Activated CD8-positive, alpha-beta memory T cell treated with anti-CD3 and anti-CD28 coated beads, Interleukin-2, amount 10 ng/mL, durations not matched to agents 7 days and 5 days (primary cell): ENCODE measurements at regions not wholly inside any gene's neighbourhood (a gene's known extent, or its start where the extent isn't known, plus 50 kb on each side); places are given as distances from the start of the nearest gene placed in this dataset.
"Not testable (repeated sequence)": the region's sequence is repeated elsewhere in the genome, so short reads cannot be mapped to it uniquely, and the experiment has no call there.

ENCODE experiments used
- ATAC-seq: fragments of 150-1000 bp; cut with Tn5 transposase; one replicate; pipeline ENCODE4 v1.10.0; 2021; ENCODE audit warnings: moderate library complexity
- CTCF ChIA-PET: fragments of 350-600 bp; sonication (Branson Sonifier 250); formaldehyde crosslinking; loops from one replicate; lab custom pipeline; 2021; ENCODE audit warnings: antibody characterized with exemption; lab: Charles Lee
- DNase-seq: peaks from one replicate; pipeline ENCODE4 v3.0.0-alpha.2; 2020
- H3K27ac Mint-ChIP-seq: one replicate; pipeline ENCODE4 v1.8.0; 2021; ENCODE audit warnings: mild to moderate bottlenecking, mixed read lengths
- H3K27me3 Mint-ChIP-seq: one replicate; pipeline ENCODE4 v1.8.0; 2021; ENCODE audit warnings: mixed read lengths
- H3K36me3 Mint-ChIP-seq: one replicate; pipeline ENCODE4 v1.8.0; 2021; ENCODE audit warnings: mild to moderate bottlenecking, mixed read lengths
- H3K4me1 Mint-ChIP-seq: one replicate; pipeline ENCODE4 v1.8.0; 2021; ENCODE audit warnings: mixed read lengths
- H3K4me3 Mint-ChIP-seq: one replicate; pipeline ENCODE4 v1.8.0; 2021; ENCODE audit warnings: mild to moderate bottlenecking, moderate library complexity, mixed read lengths
- H3K9me3 Mint-ChIP-seq: one replicate; pipeline ENCODE4 v1.8.0; 2022; ENCODE audit warnings: low read depth, mixed read lengths

DNA sequence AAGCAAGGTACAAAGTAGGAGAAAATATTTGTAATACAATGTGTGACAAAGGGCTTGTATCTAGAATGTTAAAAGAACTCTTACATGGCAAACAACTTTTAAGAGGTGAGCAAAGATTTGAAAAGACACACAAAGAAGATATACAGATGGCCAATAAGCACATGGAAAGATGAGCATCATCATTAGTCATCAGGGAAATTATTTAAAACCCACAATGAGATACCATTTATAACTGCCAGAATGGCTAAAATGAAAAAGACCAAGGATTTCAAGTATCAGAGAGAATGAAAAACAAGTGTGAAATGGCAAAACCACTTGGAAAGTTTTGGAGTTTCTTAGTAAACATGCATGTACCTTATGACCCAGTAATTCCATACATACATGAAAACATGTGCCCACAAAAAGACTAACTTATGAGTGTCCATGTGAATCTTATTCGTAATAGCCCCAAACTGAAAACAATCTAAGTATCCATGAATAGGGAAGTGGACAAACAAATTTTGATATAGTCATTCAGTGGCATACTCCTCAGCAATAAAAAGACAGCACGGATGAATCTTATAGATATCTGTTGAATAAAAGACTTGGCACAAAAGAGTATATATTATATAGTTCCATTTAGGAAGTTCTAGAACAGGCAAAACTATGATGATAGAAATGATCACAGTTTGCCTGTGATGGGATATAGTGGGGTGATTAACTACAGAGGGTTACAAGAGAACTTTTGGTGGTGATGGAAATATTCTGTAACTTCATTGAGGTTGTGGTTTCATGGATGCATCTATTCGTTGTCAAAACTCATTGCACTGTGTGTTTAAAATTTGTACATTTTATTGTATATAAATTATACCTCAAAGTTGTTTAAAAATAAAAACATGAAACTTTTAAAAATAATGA lies 82.0 kb downstream of the DISP1 start:
- ATAC-seq = no peak
- DNase-seq = no peak
- Mint-ChIP-seq H3K27me3 (no peaks in the 10 kb centered on the region), H3K36me3 (peaks cover 2% of the 10 kb centered on the region), H3K4me3 (no peak overlapping the region), H3K4me1 (peaks cover 8% of the 10 kb centered on the region), H3K27ac (no peak overlapping the region), H3K9me3 (no peaks in the 10 kb centered on the region)
- CTCF ChIA-PET = no interaction called here

GRCh38 chr1:222897527-222898190 lies 82.8 kb downstream of the DISP1 start:
- ATAC-seq (no peak), DNase-seq (no peak)
- Mint-ChIP-seq H3K9me3 (no peaks in the 10 kb centered on the region), H3K4me3 (peak overlapping the region; percentile 37), H3K27ac (no peak overlapping the region), H3K36me3 (peaks cover 2% of the 10 kb centered on the region), H3K4me1 (peaks cover 8% of the 10 kb centered on the region), H3K27me3 (no peaks in the 10 kb centered on the region)
- CTCF ChIA-PET = no interaction called here

DNA sequence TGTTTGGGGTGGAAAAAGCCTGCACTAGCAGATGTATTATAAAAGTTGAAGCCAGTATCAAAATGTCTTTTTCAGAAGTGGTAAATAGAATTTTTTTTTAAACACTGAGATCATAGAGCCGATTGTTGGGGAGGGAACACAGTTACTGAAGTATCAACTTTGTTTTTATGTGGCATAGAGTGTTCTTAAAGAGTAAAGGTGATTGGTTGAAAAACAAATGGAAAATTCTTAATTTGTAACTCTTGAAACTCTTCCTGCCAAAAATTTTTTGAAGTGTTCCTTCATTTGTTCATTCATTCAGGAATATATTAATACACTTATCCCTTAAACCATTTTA lies 83.3 kb downstream of the DISP1 start:
- no peak for ATAC-seq

DNA sequence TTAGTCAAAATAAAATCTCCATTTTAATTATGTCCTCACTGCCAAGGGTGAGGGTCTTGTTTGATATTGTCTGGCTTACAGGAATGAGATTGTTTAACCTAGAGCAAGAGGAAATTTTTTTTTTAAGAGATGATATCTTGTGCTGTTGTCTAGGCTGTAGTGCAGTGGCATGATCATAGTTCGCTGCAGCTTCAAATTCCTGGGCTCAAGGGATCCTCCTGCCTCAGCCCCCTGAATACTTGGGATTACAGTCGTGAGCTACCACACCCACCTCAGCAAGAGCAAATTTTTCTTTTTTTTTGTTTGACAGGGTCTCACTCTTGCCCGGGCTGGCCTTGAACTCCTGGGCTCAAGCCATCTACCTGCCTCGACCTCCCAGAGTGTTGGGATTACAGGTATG lies 84.6 kb downstream of the DISP1 start:
- Mint-ChIP-seq H3K36me3 (peaks cover 2% of the 10 kb centered on the region), H3K27me3 (no peaks in the 10 kb centered on the region), H3K4me3 (no peak overlapping the region), H3K9me3 (no peaks in the 10 kb centered on the region), H3K4me1 (peaks cover 8% of the 10 kb centered on the region), H3K27ac (no peak overlapping the region)
- ATAC-seq = no peak
- DNase-seq = no peak
- CTCF ChIA-PET = no interaction called here

More for the DNA sequence above, 83.3 kb downstream of the DISP1 start:
- no peaks in the 10 kb centered on the region for H3K9me3 Mint-ChIP-seq
- no peaks in the 10 kb centered on the region for H3K27me3 Mint-ChIP-seq
- no peak overlapping the region for H3K27ac Mint-ChIP-seq
- peaks cover 2% of the 10 kb centered on the region for H3K36me3 Mint-ChIP-seq
- DNase-seq = no peak
- peak overlapping the region; percentile 37 for H3K4me3 Mint-ChIP-seq
- CTCF ChIA-PET = no interaction called here
- H3K4me1 Mint-ChIP-seq = peaks cover 8% of the 10 kb centered on the region

DNA sequence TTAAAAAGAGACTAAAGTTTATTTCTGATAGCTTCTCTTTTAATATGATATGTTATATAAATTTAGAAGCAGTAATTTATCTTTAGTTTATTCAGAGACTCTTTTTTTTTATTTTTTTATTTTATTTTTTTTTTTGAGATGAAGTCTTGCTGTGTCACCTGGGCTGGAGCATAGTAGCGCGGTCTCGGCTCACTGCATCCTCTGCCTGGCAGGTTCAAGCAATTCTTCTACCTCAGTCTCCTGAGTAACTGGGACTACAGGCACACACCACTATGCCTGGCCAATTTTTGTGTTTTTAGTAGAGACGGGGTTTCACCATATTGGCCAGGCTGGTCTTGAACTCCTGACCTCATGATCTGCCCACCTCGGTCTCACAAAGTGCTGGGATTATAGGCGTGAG lies 89.6 kb downstream of the DISP1 start:
- H3K27ac Mint-ChIP-seq = no peak overlapping the region
- H3K4me1 Mint-ChIP-seq = no peaks in the 10 kb centered on the region
- ATAC-seq = no peak
- H3K36me3 Mint-ChIP-seq = peaks cover 2% of the 10 kb centered on the region
- H3K27me3 Mint-ChIP-seq = no peaks in the 10 kb centered on the region
- CTCF ChIA-PET = no interaction called here
- no peak overlapping the region for H3K4me3 Mint-ChIP-seq
- H3K9me3 Mint-ChIP-seq = no peaks in the 10 kb centered on the region
- DNase-seq = no peak

GRCh38 chr1:222905151-222905550 lies 90.3 kb downstream of the DISP1 start:
- H3K27ac Mint-ChIP-seq = no peak overlapping the region
- ATAC-seq = no peak
- DNase-seq = no peak
- H3K4me3 Mint-ChIP-seq = no peak overlapping the region
- CTCF ChIA-PET = no interaction called here
- no peaks in the 10 kb centered on the region for H3K4me1 Mint-ChIP-seq
- H3K27me3 Mint-ChIP-seq = no peaks in the 10 kb centered on the region
- H3K36me3 Mint-ChIP-seq = peaks cover 2% of the 10 kb centered on the region
- no peaks in the 10 kb centered on the region for H3K9me3 Mint-ChIP-seq

- H3K9me3 Mint-ChIP-seq, ATAC-seq, H3K4me1 Mint-ChIP-seq, DNase-seq, CTCF ChIA-PET, H3K27me3 Mint-ChIP-seq, H3K4me3 Mint-ChIP-seq, H3K27ac Mint-ChIP-seq, H3K36me3 Mint-ChIP-seq: not testable (repeated sequence)
These were observed 91.5 kb downstream of the DISP1 start for GRCh38 chr1:222906271-222906739.

DNA sequence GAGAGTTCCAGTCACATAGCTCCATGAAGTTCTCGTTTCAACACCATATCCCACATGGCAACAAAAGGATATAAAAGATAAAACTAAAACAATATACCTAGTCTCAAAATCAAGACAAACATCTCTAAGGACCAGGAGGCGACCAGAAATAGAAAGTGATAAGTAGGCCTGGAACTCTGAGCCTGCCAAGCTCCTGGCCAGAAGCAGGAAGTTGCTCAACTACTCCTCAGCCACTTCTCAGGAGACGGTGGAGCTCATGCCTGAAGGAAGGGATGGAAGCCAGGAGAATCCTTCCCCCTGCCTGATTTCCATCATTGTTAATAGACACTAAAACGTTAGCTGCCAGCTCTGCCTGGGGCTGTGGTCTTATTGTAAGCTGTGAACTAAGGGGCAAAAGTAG lies 94.7 kb downstream of the DISP1 start:
- CTCF ChIA-PET = no interaction called here
- H3K36me3 Mint-ChIP-seq = no peaks in the 10 kb centered on the region
- H3K27me3 Mint-ChIP-seq = no peaks in the 10 kb centered on the region
- H3K27ac Mint-ChIP-seq = no peak overlapping the region
- no peak overlapping the region for H3K4me3 Mint-ChIP-seq
- DNase-seq (no peak), ATAC-seq (no peak)
- H3K9me3 Mint-ChIP-seq = no peaks in the 10 kb centered on the region
- no peaks in the 10 kb centered on the region for H3K4me1 Mint-ChIP-seq

DNA sequence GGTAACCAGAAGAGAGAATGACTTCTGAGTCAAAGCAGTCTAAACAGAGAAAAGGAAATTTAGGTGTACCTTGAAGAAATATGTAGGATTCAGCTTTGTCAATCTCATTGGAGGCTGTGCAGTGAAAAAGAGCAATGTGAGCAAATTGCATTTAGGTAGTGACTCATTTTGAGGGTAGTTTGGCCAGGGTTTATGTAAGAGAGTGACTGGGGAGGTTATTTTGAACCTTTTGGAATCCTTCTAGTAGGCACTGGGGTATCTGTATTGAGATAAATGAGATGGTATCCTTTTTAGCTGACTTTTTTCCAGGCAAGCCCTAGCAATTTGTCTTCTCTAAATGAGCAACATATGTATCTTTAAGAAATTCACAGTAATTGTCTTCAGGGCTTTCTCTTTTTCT lies 95.9 kb downstream of the DISP1 start:
- Mint-ChIP-seq H3K4me1 (no peaks in the 10 kb centered on the region), H3K27ac (no peak overlapping the region), H3K9me3 (no peaks in the 10 kb centered on the region), H3K4me3 (no peak overlapping the region), H3K27me3 (no peaks in the 10 kb centered on the region), H3K36me3 (no peaks in the 10 kb centered on the region)
- ATAC-seq (no peak), DNase-seq (no peak)
- CTCF ChIA-PET = no interaction called here

DNA sequence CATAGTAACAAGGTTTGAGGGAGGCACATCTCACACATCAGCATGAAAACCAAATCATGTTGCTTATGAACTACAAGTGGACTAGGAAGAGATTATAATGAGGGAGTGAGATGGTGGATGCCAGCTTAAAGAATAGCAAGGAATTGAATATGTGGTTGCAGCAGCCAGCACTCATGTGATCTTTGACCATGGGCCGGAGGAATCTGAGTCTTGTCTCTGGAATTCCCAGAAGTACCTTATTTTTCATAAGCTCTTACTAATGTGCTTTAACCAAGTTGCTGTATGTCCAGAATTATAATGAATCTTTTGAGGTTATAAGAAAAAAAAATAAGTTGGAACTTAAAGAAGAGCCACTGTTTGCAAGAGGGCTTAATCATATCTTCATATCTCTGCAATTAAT lies 97.0 kb downstream of the DISP1 start:
- CTCF ChIA-PET = no interaction called here
- Mint-ChIP-seq H3K27me3 (no peaks in the 10 kb centered on the region), H3K36me3 (no peaks in the 10 kb centered on the region), H3K9me3 (no peaks in the 10 kb centered on the region), H3K4me1 (no peaks in the 10 kb centered on the region), H3K27ac (no peak overlapping the region), H3K4me3 (no peak overlapping the region)
- ATAC-seq = no peak
- DNase-seq = no peak

DNA sequence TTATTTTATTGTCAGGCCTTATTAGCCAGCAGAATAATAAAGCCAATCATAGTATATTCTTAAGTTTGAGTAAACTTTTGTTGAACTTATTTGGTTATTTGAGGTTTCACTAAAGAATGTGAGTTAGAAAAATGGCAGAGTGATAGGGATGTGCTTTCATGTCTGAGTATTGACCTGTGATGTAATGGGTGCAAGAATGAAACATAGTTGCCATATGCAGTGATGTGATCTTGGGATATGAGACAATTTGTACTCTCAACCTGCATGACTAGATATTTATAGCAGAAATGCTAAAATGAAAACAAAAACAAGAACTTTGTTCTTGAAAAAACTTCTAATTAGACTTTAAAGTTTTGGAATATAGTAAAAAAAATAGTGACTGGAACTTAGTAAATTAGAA lies 97.9 kb downstream of the DISP1 start:
- H3K4me1 Mint-ChIP-seq = no peaks in the 10 kb centered on the region
- no peak for ATAC-seq
- CTCF ChIA-PET = no interaction called here

DNA sequence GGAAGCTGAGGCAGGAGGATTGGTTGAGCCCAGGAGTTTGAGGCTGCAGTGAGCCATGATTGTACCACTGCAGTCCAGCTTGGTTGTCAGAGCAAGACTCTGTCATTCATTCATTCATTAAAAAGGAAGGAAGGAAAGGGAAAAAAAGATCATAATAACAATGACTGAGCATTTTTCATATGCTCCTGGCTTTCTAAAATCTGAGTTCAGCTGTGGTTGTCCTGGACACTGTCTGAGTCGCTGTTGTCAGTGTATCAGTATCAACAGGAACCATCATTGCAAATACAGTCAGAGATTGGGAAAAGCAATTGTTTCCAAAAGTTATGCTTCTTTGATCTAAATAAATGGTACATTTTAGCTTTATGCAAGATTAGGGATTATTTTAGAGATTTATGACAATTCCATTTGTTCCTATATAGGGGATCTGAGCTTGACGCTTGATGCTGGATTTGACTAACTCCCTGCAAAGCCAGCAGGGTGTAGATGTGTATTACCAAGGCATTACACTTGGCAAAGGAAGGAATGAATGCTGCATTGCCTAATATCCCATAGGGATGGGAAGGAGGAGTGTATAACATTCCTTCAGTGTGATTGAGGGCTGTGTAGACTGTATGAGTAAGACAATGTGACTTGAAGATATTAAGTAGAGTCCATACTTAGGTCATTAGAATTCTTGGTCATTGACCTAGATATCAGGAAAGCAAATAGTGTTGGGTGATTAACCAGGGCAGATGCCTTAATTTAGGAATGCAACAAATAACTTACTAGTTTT lies 100.2 kb downstream of the DISP1 start:
- CTCF ChIA-PET = no interaction called here
- no peak for DNase-seq
- no peak for ATAC-seq
- H3K27me3 Mint-ChIP-seq = no peaks in the 10 kb centered on the region
- H3K4me3 Mint-ChIP-seq = no peak overlapping the region
- H3K36me3 Mint-ChIP-seq = peaks cover 6% of the 10 kb centered on the region
- no peak overlapping the region for H3K27ac Mint-ChIP-seq
- no peaks in the 10 kb centered on the region for H3K4me1 Mint-ChIP-seq
- H3K9me3 Mint-ChIP-seq = peaks cover 4% of the 10 kb centered on the region

More for the DNA sequence above, 97.9 kb downstream of the DISP1 start:
- Mint-ChIP-seq H3K27me3 (no peaks in the 10 kb centered on the region), H3K27ac (no peak overlapping the region), H3K9me3 (peaks cover 4% of the 10 kb centered on the region), H3K4me3 (no peak overlapping the region), H3K36me3 (peaks cover 5% of the 10 kb centered on the region)
- no peak for DNase-seq

DNA sequence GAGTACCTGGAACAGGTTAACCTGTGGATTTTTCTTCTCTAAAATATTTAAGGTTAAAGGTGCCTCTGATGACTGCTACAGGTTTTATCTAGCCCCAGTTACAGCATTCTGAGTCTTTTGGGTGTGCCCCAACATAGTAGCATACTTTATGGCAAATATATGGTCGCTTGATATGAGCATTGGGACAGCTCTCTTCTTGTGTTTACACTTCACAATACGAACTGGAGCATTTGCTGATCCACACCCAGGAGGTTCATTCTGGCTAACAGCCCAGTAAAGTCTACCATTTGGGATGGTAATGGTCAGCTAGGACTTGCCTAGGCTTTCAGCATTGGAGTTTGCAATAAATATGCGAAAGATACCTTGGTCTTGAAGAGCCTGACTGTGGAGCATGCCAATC lies 101.3 kb downstream of the DISP1 start:
- peaks cover 4% of the 10 kb centered on the region for H3K9me3 Mint-ChIP-seq
- peaks cover 6% of the 10 kb centered on the region for H3K36me3 Mint-ChIP-seq
- H3K4me1 Mint-ChIP-seq = no peaks in the 10 kb centered on the region
- H3K27ac Mint-ChIP-seq = no peak overlapping the region
- CTCF ChIA-PET = no interaction called here
- no peak for ATAC-seq
- DNase-seq = no peak
- H3K4me3 Mint-ChIP-seq = no peak overlapping the region
- H3K27me3 Mint-ChIP-seq = no peaks in the 10 kb centered on the region
